A549 (cell line): ENCODE measurements at regions not wholly inside any gene's neighbourhood (a gene's known extent, or its start where the extent isn't known, plus 50 kb on each side); places are given as distances from the start of the nearest gene placed in this dataset.

Experiments used
- ATAC-seq, 2 experiments: fragments of 200-7000 bp in 1 of 2; fragments of >200 bp in 1 of 2; cut with Nextera tagmentation in 1 of 2; cut with Tn5 transposase in 1 of 2; 3 replicates each; pipeline versions ENCODE4 v1.8.0 to v1.9.1; 2018 to 2020; ENCODE audit warnings: mild to moderate bottlenecking in 1 of 2, moderate library complexity in 1 of 2
- CTCF ChIA-PET: fragments of 300-600 bp; sonication (Branson Sonifier 250); formaldehyde crosslinking; extraction: SDS; loops from one replicate; lab custom pipeline; 2021; ENCODE audit warnings: antibody characterized with exemption, inconsistent platforms; lab: Yijun Ruan, JAX
- POLR2A ChIA-PET: fragments of 350-600 bp; formaldehyde crosslinking; extraction: SDS; loops from one replicate; lab custom pipeline; 2021; ENCODE audit warnings: antibody characterized with exemption, inconsistent platforms; lab: Yijun Ruan, JAX
- DNase-seq, 2 experiments: peaks; one replicate each; pipeline versions ENCODE4 v3.0.0 to v3.0.0-alpha.2; 2011 to 2016; ENCODE audit warnings: low read depth in 1 of 2, low spot score in 1 of 2
- FAIRE-seq: peaks from 2 replicates; lab custom pipeline; 2011; peaks lifted over from hg19 to GRCh38; lab: Jason Lieb, UNC
- H3K27ac ChIP-seq, 2 experiments: fragments of >200 bp; sonication (Bioruptor Twin); formaldehyde crosslinking; 3 replicates each; pipeline ENCODE4 v1.5.1; 2016 to 2017
- H3K4me1 ChIP-seq: fragments of >200 bp; sonication (Bioruptor Twin); formaldehyde crosslinking; 3 replicates; pipeline ENCODE4 v1.6.1; 2016
- H3K4me2 ChIP-seq: fragments of >200 bp; sonication (Bioruptor Twin); formaldehyde crosslinking; 3 replicates; pipeline ENCODE4 v1.6.1; 2016
- H3K4me3 ChIP-seq: fragments of >200 bp; sonication (Bioruptor Twin); formaldehyde crosslinking; 3 replicates; pipeline ENCODE4 v1.5.1; 2016
- H3K9me3 ChIP-seq: fragments of >200 bp; sonication (Bioruptor Twin); formaldehyde crosslinking; 3 replicates; pipeline ENCODE4 v1.6.1; 2016
- BHLHE40 ChIP-seq: IDR thresholded peaks from 2 replicates; pipeline ENCODE4 v1.6.1; 2012; ENCODE audit warnings: low read depth, low read length, inconsistent platforms
- CBX2 ChIP-seq: fragments of 200-600 bp; sonication (generic); IDR thresholded peaks from 2 replicates; pipeline ENCODE4 v1.6.1; 2016; ENCODE audit warnings: low read depth, mild to moderate bottlenecking, borderline replicate concordance
- CBX8 ChIP-seq: fragments of 200-600 bp; sonication (generic); IDR thresholded peaks from 2 replicates; pipeline ENCODE4 v1.6.1; 2016
- CHD4 ChIP-seq: fragments of 200-600 bp; sonication (generic); IDR thresholded peaks from 2 replicates; pipeline ENCODE4 v1.6.1; 2016; ENCODE audit warnings: antibody characterized with exemption, mild to moderate bottlenecking, borderline replicate concordance
- EHF ChIP-seq: fragments of 250-450 bp; sonication (Bioruptor Pico); IDR thresholded peaks from 2 replicates; pipeline ENCODE4 v1.5.0; 2020; ENCODE audit warnings: mild to moderate bottlenecking
- EP300 ChIP-seq, 2 experiments: fragments of >200 bp; sonication (Bioruptor Twin); formaldehyde crosslinking; IDR thresholded peaks; 2 replicates in 1 of 2; 3 replicates in 1 of 2; pipeline ENCODE4 v1.6.1; 2016 to 2017
- FOSB ChIP-seq: fragments of 250-450 bp; sonication (Bioruptor Pico); IDR thresholded peaks from 2 replicates; pipeline ENCODE4 v1.5.0; 2020; ENCODE audit warnings: mild to moderate bottlenecking, moderate library complexity
- FOSL2 ChIP-seq, 2 experiments: fragments of 450-650 bp in 1 of 2; fragments of >200 bp in 1 of 2; sonication (Bioruptor Twin) in 1 of 2; formaldehyde crosslinking; IDR thresholded peaks; 2 replicates each; pipeline versions ENCODE4 v1.5.0 to v1.6.1; 2016 to 2020; ENCODE audit warnings: mild to moderate bottlenecking in 1 of 2, moderate library complexity in 1 of 2
- FOXS1 ChIP-seq: fragments of 250-450 bp; sonication (Bioruptor Pico); IDR thresholded peaks from 2 replicates; pipeline ENCODE4 v1.5.0; 2020; ENCODE audit warnings: mild to moderate bottlenecking, moderate library complexity
- GATA3 ChIP-seq: IDR thresholded peaks from 2 replicates; pipeline ENCODE4 v1.6.1; 2012; ENCODE audit warnings: borderline replicate concordance
- HDAC2 ChIP-seq: fragments of 200-600 bp; sonication (generic); IDR thresholded peaks from 2 replicates; pipeline ENCODE4 v1.6.1; 2016
- HOXA7 ChIP-seq: fragments of 250-450 bp; sonication (Bioruptor Pico); IDR thresholded peaks from 2 replicates; pipeline ENCODE4 v1.5.0; 2020; ENCODE audit warnings: mild to moderate bottlenecking, moderate library complexity
- HOXB13 ChIP-seq: fragments of 250-450 bp; sonication (Bioruptor Pico); IDR thresholded peaks from 2 replicates; pipeline ENCODE4 v1.5.0; 2020; ENCODE audit warnings: low read depth, mild to moderate bottlenecking, moderate library complexity
- HOXB5 ChIP-seq: fragments of 250-450 bp; sonication (Bioruptor Pico); IDR thresholded peaks from 2 replicates; pipeline ENCODE4 v1.5.0; 2020; ENCODE audit warnings: mild to moderate bottlenecking, moderate library complexity
- JUN ChIP-seq, 2 experiments: fragments of >200 bp; sonication (Bioruptor Twin); formaldehyde crosslinking; IDR thresholded peaks; 2 replicates in 1 of 2; 3 replicates in 1 of 2; pipeline ENCODE4 v1.6.1; 2016 to 2017
- JUNB ChIP-seq: fragments of >200 bp; sonication (Bioruptor Twin); formaldehyde crosslinking; IDR thresholded peaks from 2 replicates; pipeline ENCODE4 v1.6.1; 2016
- NR3C1 ChIP-seq: fragments of >200 bp; sonication (Bioruptor Twin); formaldehyde crosslinking; IDR thresholded peaks from 3 replicates; pipeline ENCODE4 v1.6.1; 2017
- PHF8 ChIP-seq: fragments of 200-600 bp; sonication (generic); IDR thresholded peaks from 2 replicates; pipeline ENCODE4 v1.6.1; 2016; ENCODE audit warnings: low read depth, mild to moderate bottlenecking, antibody characterized with exemption, moderate library complexity, borderline replicate concordance
- RCOR1 ChIP-seq: fragments of 150-350 bp; IDR thresholded peaks from 2 replicates; pipeline ENCODE4 v1.6.1; 2014; ENCODE audit warnings: antibody characterized with exemption, low read length, low read depth
- REST ChIP-seq: fragments of 200-600 bp; sonication (generic); IDR thresholded peaks from 2 replicates; pipeline ENCODE4 v1.6.1; 2016; ENCODE audit warnings: antibody characterized with exemption, mild to moderate bottlenecking, moderate library complexity
- RNF2 ChIP-seq: fragments of 200-600 bp; sonication (generic); IDR thresholded peaks from 2 replicates; pipeline ENCODE4 v1.6.1; 2016; ENCODE audit warnings: low read depth, mild to moderate bottlenecking, antibody characterized with exemption, moderate library complexity, borderline replicate concordance
- TFCP2L1 ChIP-seq: fragments of 250-450 bp; sonication (Bioruptor Pico); IDR thresholded peaks from 2 replicates; pipeline ENCODE4 v1.5.0; 2021; ENCODE audit warnings: mild to moderate bottlenecking
- ZFP36 ChIP-seq: fragments of 450-650 bp; IDR thresholded peaks from 2 replicates; pipeline ENCODE4 v1.6.1; 2014; ENCODE audit warnings: borderline replicate concordance; ENCODE audit not compliant: partially characterized antibody
- ZSCAN20 ChIP-seq: fragments of 250-450 bp; sonication (Bioruptor Pico); IDR thresholded peaks from 2 replicates; pipeline ENCODE4 v1.8.0; 2022; ENCODE audit warnings: mild to moderate bottlenecking, moderate library complexity
- WGBS: methylation state at CpG from one replicate; pipeline ENCODE4 v1.1.6; 2017; ENCODE audit errors: missing lambda C conversion rate; 5-methylcytosine and 5-hydroxymethylcytosine counted together
- TF ChIP-seq, protein P1 (sequence below): IDR thresholded peaks from 2 replicates; pipeline ENCODE4 v1.6.1; 2012

GRCh38 chr17:27153005-27153404 is 140.9 kb upstream of the WSB1 start:
- DNase-seq = no peak
- Histone ChIP-seq H3K4me1 (no peaks in the 10 kb centered on the region), H3K27ac (no peak overlapping the region), H3K9me3 (no peaks in the 10 kb centered on the region), H3K4me2 (no peak overlapping the region)
- no peak for ATAC-seq
- FAIRE-seq = no peak
- ChIA-PET POLR2A (no interaction called here), CTCF (no interaction called here)
- TF ChIP-seq EHF (CRISPR knock-in tag) (no peak), EP300 (IDR thresholded peaks at IDR 0.05) (no peak), HOXA7 (no peak), JUN (IDR thresholded peaks at IDR 0.05) (no peak), ZSCAN20 (CRISPR knock-in tag) (no peak), HDAC2 (no peak), FOSL2 (IDR thresholded peaks at IDR 0.05) (no peak), FOSL2 (CRISPR knock-in tag; IDR thresholded peaks at IDR 0.05) (no peak), CBX2 (no peak), RCOR1 (no peak), TFCP2L1 (no peak), NR3C1 (no peak), REST (no peak), CBX8 (no peak), CHD4 (no peak), ZFP36 (no peak), GATA3 (no peak), HOXB13 (CRISPR knock-in tag) (no peak), PHF8 (no peak), JUNB (no peak)
- TF ChIP-seq, protein P1, sequence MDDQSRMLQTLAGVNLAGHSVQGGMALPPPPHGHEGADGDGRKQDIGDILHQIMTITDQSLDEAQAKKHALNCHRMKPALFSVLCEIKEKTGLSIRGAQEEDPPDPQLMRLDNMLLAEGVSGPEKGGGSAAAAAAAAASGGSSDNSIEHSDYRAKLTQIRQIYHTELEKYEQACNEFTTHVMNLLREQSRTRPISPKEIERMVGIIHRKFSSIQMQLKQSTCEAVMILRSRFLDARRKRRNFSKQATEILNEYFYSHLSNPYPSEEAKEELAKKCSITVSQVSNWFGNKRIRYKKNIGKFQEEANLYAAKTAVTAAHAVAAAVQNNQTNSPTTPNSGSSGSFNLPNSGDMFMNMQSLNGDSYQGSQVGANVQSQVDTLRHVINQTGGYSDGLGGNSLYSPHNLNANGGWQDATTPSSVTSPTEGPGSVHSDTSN = no peak
- TF ChIP-seq, all 56 proteins: peak for 0
- H3K4me3 ChIP-seq = no peak overlapping the region
- WGBS = 62% methylated on average over 4 of the region's 4 CpGs

GRCh38 chr17:27155866-27156265 is 138.0 kb upstream of the WSB1 start:
- Histone ChIP-seq H3K9me3 (no peaks in the 10 kb centered on the region), H3K4me3 (no peak overlapping the region), H3K4me2 (no peak overlapping the region), H3K4me1 (no peaks in the 10 kb centered on the region), H3K27ac (no peak overlapping the region)
- WGBS = 73% methylated on average over 15 of the region's 15 CpGs
- no peak for ATAC-seq
- FAIRE-seq = no peak
- CTCF ChIA-PET = no interaction called here
- DNase-seq = no peak
- POLR2A ChIA-PET = no interaction called here
- TF ChIP-seq BHLHE40 (no peak), HOXB5 (CRISPR knock-in tag) (no peak), ZSCAN20 (CRISPR knock-in tag) (no peak), FOSB (no peak), FOXS1 (CRISPR knock-in tag) (no peak), NR3C1 (no peak), RNF2 (no peak)
- TF ChIP-seq, protein P1 = no peak
